HUDEP-2 (cell line): ENCODE measurements at regions not wholly inside any gene's neighbourhood (a gene's known extent, or its start where the extent isn't known, plus 50 kb on each side); places are given as distances from the start of the nearest gene placed in this dataset.
A peak's percentile ranks its signal among the peaks of the same experiment; 100 is the strongest.
"Not testable (repeated sequence)": the region's sequence is repeated elsewhere in the genome, so short reads cannot be mapped to it uniquely, and the experiment has no call there.

ENCODE experiments used
- DNase-seq, 76 experiments: peaks; one replicate each; lab custom pipeline; 2025; ENCODE audit not compliant: unreplicated experiment in 76 of 76; lab: John Stamatoyannopoulos, UW

DNA sequence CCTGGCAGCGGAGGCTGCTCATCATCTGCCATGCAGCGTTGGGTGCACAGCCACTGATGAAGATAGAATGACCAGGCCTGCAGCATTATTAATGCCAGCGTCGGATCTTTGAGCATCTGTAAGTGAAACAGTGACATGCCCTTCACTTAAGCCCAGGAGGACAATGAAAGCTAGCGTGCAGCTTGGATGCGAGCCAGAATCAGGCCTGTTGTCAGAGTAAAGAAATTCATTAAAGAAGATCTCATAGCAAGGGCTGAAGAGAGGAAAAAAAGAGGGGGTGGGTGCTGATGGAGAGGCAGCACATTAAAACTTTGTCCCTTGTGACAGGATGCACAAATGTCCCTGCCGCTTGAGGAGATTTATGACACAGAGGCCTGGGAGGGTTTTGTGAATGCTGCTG, 186.1 kb upstream of the MAST4 start:
- no peak for DNase-seq

DNA sequence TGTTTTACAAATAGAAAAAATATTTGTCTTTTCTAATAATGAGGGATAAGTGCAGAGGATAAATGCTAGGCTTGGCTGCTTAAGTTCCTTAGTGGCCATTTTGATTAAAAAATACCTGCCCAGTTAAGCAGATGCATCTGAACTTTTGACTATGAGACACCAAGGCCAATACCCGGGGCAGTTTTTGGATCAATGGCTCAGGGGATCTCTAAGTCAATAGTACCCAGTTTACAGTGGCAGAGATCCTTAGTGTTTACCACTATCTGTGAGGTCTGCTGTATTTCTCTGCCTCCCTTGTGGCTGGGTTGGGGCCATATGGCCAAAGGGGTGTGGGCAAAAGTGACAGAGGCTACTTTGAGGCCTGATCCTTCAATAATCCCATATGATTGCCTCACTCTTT, 184.5 kb upstream of the MAST4 start:
- no peak for DNase-seq

DNA sequence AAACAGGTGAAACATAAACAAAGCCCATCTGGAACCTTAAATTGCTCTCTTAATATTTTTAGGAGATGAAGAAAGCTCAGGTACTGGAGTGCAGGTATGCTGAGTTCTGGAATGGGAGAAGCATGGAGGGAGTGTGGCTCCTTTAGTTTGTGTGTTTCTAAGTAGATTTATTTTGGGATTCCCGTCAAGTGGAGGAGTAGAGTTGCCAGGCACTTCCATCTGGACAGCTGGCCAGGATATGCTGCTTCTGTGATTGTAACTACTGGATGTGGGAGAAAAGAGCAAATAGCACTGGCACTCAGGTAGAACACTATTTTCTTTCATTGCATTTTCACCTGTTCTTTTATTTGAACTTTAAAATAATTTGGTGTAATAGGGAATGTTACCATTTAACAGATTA, 182.3 kb upstream of the MAST4 start:
- DNase-seq: no peak

- DNase-seq: no peak
These were observed 181.0 kb upstream of the MAST4 start for GRCh38 chr5:66415208-66415607.

GRCh38 chr5:66416698-66417097, 179.5 kb upstream of the MAST4 start:
- no peak for DNase-seq

GRCh38 chr5:66417781-66418180, 178.4 kb upstream of the MAST4 start:
- no peak for DNase-seq

- DNase-seq: no peak
These were observed 172.7 kb upstream of the MAST4 start for GRCh38 chr5:66423484-66423883.

DNA sequence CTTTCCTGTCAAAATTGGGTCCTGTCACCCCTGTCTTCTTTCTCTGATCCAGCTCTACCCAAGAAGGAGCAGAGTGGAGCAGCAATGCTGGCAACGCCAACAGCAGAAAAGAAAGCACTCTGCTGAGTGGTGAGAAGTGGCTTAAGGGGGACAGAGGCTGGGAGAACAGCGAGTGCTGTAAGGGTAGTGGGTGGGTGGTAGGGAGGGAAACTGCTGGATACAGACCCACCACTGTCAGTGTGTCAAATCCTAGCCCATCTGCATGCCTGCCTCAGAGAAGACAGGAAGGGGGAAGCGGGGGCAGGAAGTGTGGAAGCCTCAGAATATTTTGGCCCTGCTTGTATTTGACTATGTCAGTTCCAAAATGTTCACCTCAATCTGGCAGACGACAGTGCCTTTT, 170.4 kb upstream of the MAST4 start:
- DNase-seq: no peak

DNA sequence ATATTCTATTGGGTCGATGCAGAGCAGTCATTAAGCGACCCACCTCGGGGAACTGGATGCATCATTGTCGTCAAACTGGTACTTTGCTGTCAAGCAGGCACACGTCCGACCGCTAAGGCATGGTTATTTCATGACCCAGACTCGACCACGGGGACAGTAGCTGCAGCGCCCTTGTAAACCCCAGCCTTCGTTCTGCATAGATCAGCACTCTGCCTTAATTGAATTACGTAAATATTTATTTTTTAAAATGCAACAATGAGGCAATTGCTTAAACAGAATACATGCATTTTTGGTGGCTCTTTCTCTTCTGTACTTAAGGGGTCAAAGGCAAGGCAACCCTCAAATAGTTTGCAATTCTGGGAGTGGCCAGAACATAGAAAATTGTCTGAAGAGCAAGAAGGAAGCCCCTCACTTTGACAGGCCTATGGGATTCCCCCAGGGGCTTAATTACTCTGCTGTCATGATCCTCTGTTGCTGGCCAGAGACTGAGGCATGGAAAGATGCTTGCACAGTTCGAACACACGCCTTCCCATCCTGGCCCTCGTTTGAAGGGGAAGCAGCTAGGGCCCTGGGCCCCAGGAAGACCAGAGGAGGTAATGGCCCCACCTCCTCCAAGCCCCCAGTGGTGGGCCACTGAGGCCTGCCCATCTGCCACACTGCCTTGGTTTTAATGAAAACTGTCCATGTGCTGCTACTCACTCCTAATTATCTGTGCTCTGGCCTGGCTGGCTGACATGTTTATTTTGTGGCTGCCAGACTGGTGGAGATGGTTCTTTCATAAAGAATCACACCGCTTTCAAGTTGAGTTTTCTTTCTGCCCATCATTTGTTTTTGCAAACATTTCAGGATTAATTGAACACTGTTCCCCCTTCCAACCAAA, 169.7 kb upstream of the MAST4 start:
- no peak for DNase-seq

- DNase-seq: no peak
These were observed 169.1 kb upstream of the MAST4 start for GRCh38 chr5:66427139-66427442.

DNA sequence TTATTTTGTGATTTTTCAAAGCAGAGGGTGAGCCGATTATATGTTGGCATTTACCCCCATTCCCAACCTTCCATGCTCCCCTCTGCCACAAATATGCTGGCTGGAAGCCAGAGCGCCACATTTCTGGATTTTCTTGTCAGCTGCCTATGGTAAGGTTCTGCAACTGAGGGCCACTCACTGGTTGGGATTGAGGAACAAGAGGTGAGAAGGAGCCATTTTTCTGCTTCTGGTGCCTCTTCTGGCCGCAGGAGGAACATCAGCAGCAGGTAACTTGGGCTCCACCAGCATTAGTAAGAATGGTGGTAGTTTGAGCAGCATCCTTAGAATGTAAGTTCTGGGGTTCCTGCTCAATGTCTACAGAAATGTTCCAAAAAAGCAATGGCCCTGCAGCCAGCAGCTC, 159.5 kb upstream of the MAST4 start:
- DNase-seq: peak in 3 of 76 experiments; percentile 1 to 5 (median 2)

DNA sequence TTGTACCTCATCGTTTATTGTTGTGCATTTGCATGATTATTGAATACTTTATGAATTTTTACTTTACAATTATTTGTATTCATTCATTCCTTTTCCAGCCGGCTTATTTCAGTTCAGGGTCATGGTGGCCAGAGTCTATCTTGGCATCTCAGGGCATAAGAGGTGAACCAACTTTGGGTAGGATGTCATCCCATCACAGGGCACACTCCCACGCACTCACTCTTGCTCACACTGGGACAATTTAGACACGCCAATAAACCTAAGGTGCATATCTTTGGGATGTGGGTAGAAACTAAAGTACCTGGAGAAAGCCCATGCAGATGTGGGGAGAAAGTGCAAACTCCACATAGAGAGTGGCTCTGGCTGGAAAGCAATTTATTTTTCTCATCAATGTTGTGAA, 158.1 kb upstream of the MAST4 start:
- DNase-seq: no peak

- DNase-seq: no peak
These were observed 157.5 kb upstream of the MAST4 start for GRCh38 chr5:66438696-66439095.

- no peak for DNase-seq
These were observed 156.0 kb upstream of the MAST4 start for GRCh38 chr5:66440202-66440680.

DNA sequence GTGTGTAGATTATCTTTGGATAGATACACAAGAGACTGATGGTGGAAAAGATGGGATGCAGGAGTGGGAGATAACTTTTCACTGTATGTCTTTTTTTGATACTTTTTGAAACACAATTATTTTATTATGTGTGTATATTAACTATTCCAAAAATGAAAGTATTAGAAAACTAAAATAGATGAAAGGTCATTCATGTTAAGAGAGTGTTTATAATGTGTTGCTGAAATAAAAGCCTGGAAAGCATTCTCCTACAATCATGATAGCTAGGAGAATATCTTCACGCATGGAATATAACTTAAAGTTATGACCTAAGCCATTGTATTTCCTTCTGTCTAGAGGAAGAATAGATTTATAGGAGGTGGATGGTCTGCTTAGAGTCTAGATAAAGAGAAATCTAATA, 154.8 kb upstream of the MAST4 start:
- no peak for DNase-seq

GRCh38 chr5:66442951-66443445, 153.2 kb upstream of the MAST4 start:
- DNase-seq: no peak

- no peak for DNase-seq
These were observed 152.6 kb upstream of the MAST4 start for GRCh38 chr5:66443462-66444130.

DNA sequence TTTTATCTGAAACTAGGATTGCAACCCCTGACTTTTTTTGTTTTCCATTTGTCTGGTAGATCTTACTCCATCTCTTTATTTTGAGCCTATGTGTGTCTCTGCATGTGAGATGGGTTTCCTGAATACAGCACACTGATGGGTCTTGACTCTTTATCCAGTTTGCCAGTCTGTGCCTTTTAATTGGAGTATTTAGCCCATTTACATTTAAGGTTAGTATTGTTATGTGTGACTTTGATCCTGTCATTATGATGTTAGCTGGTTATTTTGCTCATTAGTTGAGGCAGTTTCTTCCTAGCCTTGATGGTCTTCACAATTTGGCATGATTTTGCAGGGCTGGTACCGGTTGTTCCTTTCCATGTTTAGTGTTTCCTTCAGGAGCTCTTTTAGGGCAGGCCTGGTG, 148.1 kb upstream of the MAST4 start:
- not testable (repeated sequence) for DNase-seq

DNA sequence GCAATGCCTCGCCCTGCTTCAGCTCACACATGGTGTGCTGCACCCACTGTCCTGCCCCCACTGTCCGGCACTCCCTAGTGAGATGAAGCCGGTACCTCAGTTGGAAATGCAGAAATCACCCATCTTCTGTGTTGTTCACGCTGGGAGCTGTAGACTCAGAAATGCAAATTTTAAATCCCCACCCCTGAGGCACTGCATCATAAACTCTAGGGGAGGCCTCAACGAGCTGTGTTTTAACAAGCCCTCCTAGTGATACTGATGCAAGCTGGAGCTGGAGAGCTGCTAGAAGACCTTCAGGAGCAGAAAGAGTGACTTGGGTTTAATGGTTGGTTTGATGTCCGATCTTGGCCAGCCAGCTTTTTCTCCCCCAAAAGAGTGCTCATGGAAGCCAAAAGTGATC, 146.0 kb upstream of the MAST4 start:
- no peak for DNase-seq

DNA sequence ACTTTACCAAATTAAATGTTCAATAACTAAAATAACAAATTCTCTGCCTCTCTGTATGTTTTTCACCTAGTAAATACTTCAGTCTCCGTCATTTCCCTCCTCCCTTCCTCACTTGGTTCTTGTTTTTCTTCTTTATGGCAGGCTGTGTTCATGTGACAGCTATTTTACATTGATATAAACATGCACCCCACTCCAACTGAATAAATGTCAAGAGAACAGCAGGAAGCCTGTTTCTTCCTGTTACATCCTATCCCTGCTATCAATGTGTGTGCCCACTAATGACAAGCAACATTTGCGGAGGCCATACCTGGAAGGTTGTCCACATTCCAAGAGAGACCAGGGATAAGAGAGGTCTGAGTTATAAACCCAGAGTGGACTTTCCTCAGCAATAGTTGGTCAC, 145.2 kb upstream of the MAST4 start:
- DNase-seq: no peak

- no peak for DNase-seq
These were observed 144.1 kb upstream of the MAST4 start for GRCh38 chr5:66452109-66452508.
